Natural killer cell (primary cell): ENCODE measurements at regions not wholly inside any gene's neighbourhood (a gene's known extent, or its start where the extent isn't known, plus 50 kb on each side); places are given as distances from the start of the nearest gene placed in this dataset.

ENCODE experiments used
- ATAC-seq, 3 donors: fragments of 150-1000 bp in 2 of 3; fragments of 200-7000 bp in 1 of 3; cut with Tn5 transposase; 1 replicate in 1 of 3; 2 replicates in 2 of 3; pipeline ENCODE4 v1.10.0; 2021; ENCODE audit warnings: mild to moderate bottlenecking in 2 of 3, moderate library complexity in 2 of 3
- DNase-seq, 2 donors: peaks; one replicate each; pipeline versions ENCODE4 v3.0.0 to v3.0.0-alpha.2; 2013 to 2021; ENCODE audit warnings: mixed read lengths in 1 of 2
- H3K27ac ChIP-seq: one replicate; pipeline ENCODE4 v1.5.1; 2013; ENCODE audit warnings: mild to moderate bottlenecking, low read length
- H3K27me3 ChIP-seq: one replicate; pipeline ENCODE4 v1.6.1; 2013; ENCODE audit warnings: low read length; ENCODE audit not compliant: control insufficient read depth, insufficient read depth
- H3K36me3 ChIP-seq: one replicate; pipeline ENCODE4 v1.6.1; 2013; ENCODE audit warnings: low read length; ENCODE audit not compliant: control insufficient read depth, insufficient read depth
- H3K4me1 ChIP-seq: one replicate; pipeline ENCODE4 v1.6.1; 2013; ENCODE audit warnings: low read length; ENCODE audit not compliant: control insufficient read depth, insufficient read depth
- H3K4me3 ChIP-seq: one replicate; pipeline ENCODE4 v1.5.1; 2013; ENCODE audit warnings: low read length
- H3K9me3 ChIP-seq: one replicate; pipeline ENCODE4 v1.6.1; 2013; ENCODE audit warnings: low read length; ENCODE audit not compliant: control insufficient read depth, insufficient read depth
- H3K27ac Mint-ChIP-seq, 2 donors: one replicate each; pipeline ENCODE4 v1.8.0; 2022; ENCODE audit warnings: mild to moderate bottlenecking in 2 of 2, mixed read lengths in 2 of 2, moderate library complexity in 1 of 2
- H3K27me3 Mint-ChIP-seq, 2 donors: one replicate each; pipeline ENCODE4 v1.8.0; 2022; ENCODE audit warnings: low read depth in 2 of 2, mixed read lengths in 2 of 2
- H3K36me3 Mint-ChIP-seq: one replicate; pipeline ENCODE4 v1.8.0; 2022; ENCODE audit warnings: mixed read lengths
- H3K4me1 Mint-ChIP-seq, 2 donors: one replicate each; pipeline ENCODE4 v1.8.0; 2022; ENCODE audit warnings: mixed read lengths in 2 of 2
- H3K4me3 Mint-ChIP-seq: one replicate; pipeline ENCODE4 v1.8.0; 2022; ENCODE audit warnings: mild to moderate bottlenecking, moderate library complexity, mixed read lengths
- H3K9me3 Mint-ChIP-seq, 2 donors: one replicate each; pipeline ENCODE4 v1.8.0; 2022; ENCODE audit warnings: mixed read lengths in 2 of 2
- CTCF ChIP-seq: fragments of 200-600 bp; IDR thresholded peaks from one replicate; pipeline ENCODE4 v1.8.0; 2022; ENCODE audit warnings: antibody characterized with exemption
- WGBS: methylation state at CpG from one replicate; pipeline ENCODE4 v1.1.7; 2013; ENCODE audit warnings: missing lambda C conversion rate; ENCODE audit not compliant: insufficient coverage; 5-methylcytosine and 5-hydroxymethylcytosine counted together
- intact Hi-C: fragments of 100-400 bp; cut with micrococcal nuclease; formaldehyde crosslinking; loops from one replicate; pipeline ENCODE4 v1.14.2; 2022

- H3K9me3 ChIP-seq: no peaks in the 10 kb centered on the region
- H3K4me1 ChIP-seq: no peaks in the 10 kb centered on the region
- H3K27ac Mint-ChIP-seq: no peak overlapping the region
- intact Hi-C loops: no loop called here
- no peak for ATAC-seq
- H3K9me3 Mint-ChIP-seq: no peaks in the 10 kb centered on the region
- peaks cover 14 to 35% of the 10 kb centered on the region in 2 donors for H3K27me3 Mint-ChIP-seq
- no peak overlapping the region for H3K4me3 Mint-ChIP-seq
- H3K4me1 Mint-ChIP-seq: no peaks in the 10 kb centered on the region
- H3K27me3 ChIP-seq: no peaks in the 10 kb centered on the region
- H3K27ac ChIP-seq: no peak overlapping the region
- DNase-seq: no peak
- TF ChIP-seq CTCF: no peak
- no peak overlapping the region for H3K4me3 ChIP-seq
- no peaks in the 10 kb centered on the region for H3K36me3 Mint-ChIP-seq
- H3K36me3 ChIP-seq: no peaks in the 10 kb centered on the region
These were observed 142.3 kb downstream of the XPNPEP1 start for GRCh38 chr10:109780997-109781396.

DNA sequence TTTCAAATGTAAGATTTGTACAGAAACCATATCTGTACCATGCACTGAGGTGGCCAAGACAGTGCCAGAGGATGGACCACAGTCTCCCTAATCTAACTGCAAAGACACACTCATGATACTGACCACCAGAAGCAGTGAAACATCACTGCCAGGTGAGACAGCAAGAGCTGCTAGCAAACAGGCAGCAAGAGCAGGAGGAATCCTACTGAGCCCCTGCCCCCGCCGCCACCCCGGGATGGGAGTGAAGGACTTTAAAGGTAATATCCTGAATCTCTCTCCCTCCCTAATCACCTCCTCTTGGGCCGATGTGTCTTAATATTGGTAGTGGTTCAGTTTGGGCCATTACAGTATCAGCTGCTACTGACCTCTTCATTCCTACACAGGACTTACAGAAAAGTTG lies 144.3 kb downstream of the XPNPEP1 start:
- no peaks in the 10 kb centered on the region for H3K36me3 ChIP-seq
- H3K27ac ChIP-seq: no peak overlapping the region
- intact Hi-C loops: no loop called here
- H3K9me3 ChIP-seq: no peaks in the 10 kb centered on the region
- H3K27me3 ChIP-seq: no peaks in the 10 kb centered on the region
- no CpG with 5 or more reads among the region's 4 CpGs for WGBS
- H3K4me3 ChIP-seq: no peak overlapping the region
- Mint-ChIP-seq H3K9me3 (no peaks in the 10 kb centered on the region), H3K4me3 (no peak overlapping the region), H3K4me1 (no peaks in the 10 kb centered on the region), H3K27ac (no peak overlapping the region), H3K36me3 (no peaks in the 10 kb centered on the region), H3K27me3 (peaks cover 14 to 32% of the 10 kb centered on the region in 2 donors)
- TF ChIP-seq CTCF: no peak
- ATAC-seq (no peak), DNase-seq (no peak)
- no peaks in the 10 kb centered on the region for H3K4me1 ChIP-seq

GRCh38 chr10:109774121-109774440 lies 149.2 kb downstream of the XPNPEP1 start:
- ATAC-seq (no peak), DNase-seq (no peak)
- H3K27ac Mint-ChIP-seq: no peak overlapping the region
- Histone ChIP-seq H3K4me1 (no peaks in the 10 kb centered on the region), H3K27me3 (no peaks in the 10 kb centered on the region), H3K4me3 (no peak overlapping the region), H3K9me3 (no peaks in the 10 kb centered on the region), H3K36me3 (no peaks in the 10 kb centered on the region), H3K27ac (no peak overlapping the region)
- no peaks in the 10 kb centered on the region for H3K36me3 Mint-ChIP-seq
- no peaks in the 10 kb centered on the region for H3K9me3 Mint-ChIP-seq
- no peaks in the 10 kb centered on the region for H3K4me1 Mint-ChIP-seq
- H3K27me3 Mint-ChIP-seq: peaks cover 2 to 8% of the 10 kb centered on the region in 2 donors
- intact Hi-C loops: no loop called here
- TF ChIP-seq CTCF: no peak
- no peak overlapping the region for H3K4me3 Mint-ChIP-seq
- WGBS: 100% methylated on average over 1 of the region's 2 CpGs

GRCh38 chr10:109773288-109774120 lies 149.8 kb downstream of the XPNPEP1 start:
- ATAC-seq (no peak), DNase-seq (no peak)
- H3K4me1 Mint-ChIP-seq: no peaks in the 10 kb centered on the region
- no peaks in the 10 kb centered on the region for H3K27me3 ChIP-seq
- H3K36me3 ChIP-seq: no peaks in the 10 kb centered on the region
- no peaks in the 10 kb centered on the region for H3K36me3 Mint-ChIP-seq
- peak; percentile 18 for TF ChIP-seq CTCF
- H3K4me3 ChIP-seq: no peak overlapping the region
- no peaks in the 10 kb centered on the region for H3K9me3 ChIP-seq
- WGBS: 69% methylated on average over 7 of the region's 8 CpGs
- peaks cover 2% of the 10 kb centered on the region in 2 donors for H3K27me3 Mint-ChIP-seq
- H3K4me3 Mint-ChIP-seq: no peak overlapping the region
- no peak overlapping the region for H3K27ac Mint-ChIP-seq
- intact Hi-C loops: no loop called here
- H3K9me3 Mint-ChIP-seq: no peaks in the 10 kb centered on the region
- no peak overlapping the region for H3K27ac ChIP-seq
- no peaks in the 10 kb centered on the region for H3K4me1 ChIP-seq
